ENCODE measurements at regions not wholly inside any gene's neighbourhood (a gene's known extent, or its start where the extent isn't known, plus 50 kb on each side); places are given as distances from the start of the nearest gene placed in this dataset.

- Histone ChIP-seq H3K9me3 (no peaks in the 10 kb centered on the region), H3K27ac (no peak overlapping the region), H3K4me3 (no peak overlapping the region), H3K4me1 (ENCODE audit: insufficient read depth) (no peaks in the 10 kb centered on the region), H3K27me3 (no peaks in the 10 kb centered on the region), H3K36me3 (no peaks in the 10 kb centered on the region)
- no peak for DNase-seq
- TF ChIP-seq POLR2A (IDR thresholded peaks at IDR 0.05) (no peak), CTCF (IDR thresholded peaks at IDR 0.05) (no peak), EP300 (IDR thresholded peaks at IDR 0.05) (no peak)
- intact Hi-C loops (cut with DNase I): loop anchor here in 1 of 4 donors (10.0 kb wide), 1 partner anchor 65 kb away; no protein-coding TSS in a partner anchor
- 85 to 91% (median 88%) methylated on average over 10 of the region's 10 CpGs for WGBS, 3 donors
These were observed 67.9 kb upstream of the STX18 start for GRCh38 chr4:4609622-4610334.

GRCh38 chr4:4608214-4608537 lies 66.3 kb upstream of the STX18 start:
- 79 to 83% (median 80%) methylated on average over 13 of the region's 13 CpGs for WGBS, 3 donors
- Histone ChIP-seq H3K27me3 (no peaks in the 10 kb centered on the region), H3K4me3 (no peak overlapping the region), H3K4me1 (ENCODE audit: insufficient read depth) (no peaks in the 10 kb centered on the region), H3K9me3 (no peaks in the 10 kb centered on the region), H3K27ac (no peak overlapping the region), H3K36me3 (no peaks in the 10 kb centered on the region)
- no peak for TF ChIP-seq EP300 (IDR thresholded peaks at IDR 0.05)
- TF ChIP-seq CTCF (IDR thresholded peaks at IDR 0.05): no peak
- TF ChIP-seq POLR2A (IDR thresholded peaks at IDR 0.05): no peak
- no peak for DNase-seq
- intact Hi-C loops (cut with DNase I): no loop called here

GRCh38 chr4:4607336-4608213 lies 65.7 kb upstream of the STX18 start:
- no peak for TF ChIP-seq EP300 (IDR thresholded peaks at IDR 0.05)
- TF ChIP-seq POLR2A (IDR thresholded peaks at IDR 0.05): no peak
- TF ChIP-seq CTCF (IDR thresholded peaks at IDR 0.05): no peak
- 90 to 96% (median 96%) methylated on average over 19 of the region's 19 CpGs for WGBS, 3 donors
- Histone ChIP-seq H3K36me3 (no peaks in the 10 kb centered on the region), H3K4me1 (ENCODE audit: insufficient read depth) (no peaks in the 10 kb centered on the region), H3K27ac (no peak overlapping the region), H3K27me3 (no peaks in the 10 kb centered on the region), H3K4me3 (no peak overlapping the region), H3K9me3 (no peaks in the 10 kb centered on the region)
- intact Hi-C loops (cut with DNase I): no loop called here
- no peak for DNase-seq

GRCh38 chr4:4606321-4606720 lies 64.5 kb upstream of the STX18 start:
- intact Hi-C loops (cut with DNase I): no loop called here
- H3K4me3 ChIP-seq: no peak overlapping the region
- no peaks in the 10 kb centered on the region for H3K36me3 ChIP-seq
- H3K4me1 ChIP-seq (ENCODE audit: insufficient read depth): no peaks in the 10 kb centered on the region
- DNase-seq: no peak
- WGBS, 3 donors: 70 to 78% (median 73%) methylated on average over 10 of the region's 10 CpGs
- no peaks in the 10 kb centered on the region for H3K9me3 ChIP-seq
- TF ChIP-seq EP300 (IDR thresholded peaks at IDR 0.05) (no peak), CTCF (IDR thresholded peaks at IDR 0.05) (no peak), POLR2A (IDR thresholded peaks at IDR 0.05) (no peak)
- H3K27me3 ChIP-seq: no peaks in the 10 kb centered on the region
- no peak overlapping the region for H3K27ac ChIP-seq

Measured in ovary (tissue), 7 donors.